Fibroblast of lung (primary cell): ENCODE measurements at regions not wholly inside any gene's neighbourhood (a gene's known extent, or its start where the extent isn't known, plus 50 kb on each side); places are given as distances from the start of the nearest gene placed in this dataset.
"Not testable (repeated sequence)": the region's sequence is repeated elsewhere in the genome, so short reads cannot be mapped to it uniquely, and the experiment has no call there.

ENCODE experiments used
- EZH2 ChIP-seq: IDR thresholded peaks from 2 replicates; pipeline ENCODE4 v1.5.1; 2012; ENCODE audit warnings: low read length, control low read depth, mild to moderate bottlenecking; ENCODE audit errors: missing control alignments
- TF ChIP-seq, protein P1 (sequence below), 2 donors: IDR thresholded peaks in 1 of 2; conservative IDR thresholded peaks in 1 of 2; 1 replicate in 1 of 2; 2 replicates in 1 of 2; pipeline ENCODE4 v1.5.1; 2011 to 2012; ENCODE audit warnings: low read length in 2 of 2, control low read depth in 1 of 2, inconsistent platforms in 1 of 2, low read depth in 1 of 2, mild to moderate bottlenecking in 1 of 2

DNA sequence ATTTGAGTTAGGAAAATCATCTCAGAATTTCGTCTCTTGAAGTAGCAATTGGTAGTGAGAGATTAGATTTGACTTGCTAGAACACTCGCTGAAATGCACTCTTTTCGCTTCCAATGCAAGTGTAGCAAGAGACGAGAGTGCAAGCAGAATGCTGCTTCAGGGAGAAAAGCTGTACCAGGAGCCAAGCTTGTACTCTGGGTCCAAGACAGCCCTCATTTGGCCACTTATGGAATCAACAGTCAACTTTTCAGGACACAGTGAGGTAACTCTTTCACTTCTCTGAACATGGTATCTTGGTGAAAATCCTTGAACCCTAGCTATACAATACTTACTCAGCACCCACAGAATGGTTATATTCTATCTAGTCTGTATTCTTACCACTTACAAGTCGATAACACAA, 107.6 kb upstream of the TERB2 start:
- TF ChIP-seq, protein P1, sequence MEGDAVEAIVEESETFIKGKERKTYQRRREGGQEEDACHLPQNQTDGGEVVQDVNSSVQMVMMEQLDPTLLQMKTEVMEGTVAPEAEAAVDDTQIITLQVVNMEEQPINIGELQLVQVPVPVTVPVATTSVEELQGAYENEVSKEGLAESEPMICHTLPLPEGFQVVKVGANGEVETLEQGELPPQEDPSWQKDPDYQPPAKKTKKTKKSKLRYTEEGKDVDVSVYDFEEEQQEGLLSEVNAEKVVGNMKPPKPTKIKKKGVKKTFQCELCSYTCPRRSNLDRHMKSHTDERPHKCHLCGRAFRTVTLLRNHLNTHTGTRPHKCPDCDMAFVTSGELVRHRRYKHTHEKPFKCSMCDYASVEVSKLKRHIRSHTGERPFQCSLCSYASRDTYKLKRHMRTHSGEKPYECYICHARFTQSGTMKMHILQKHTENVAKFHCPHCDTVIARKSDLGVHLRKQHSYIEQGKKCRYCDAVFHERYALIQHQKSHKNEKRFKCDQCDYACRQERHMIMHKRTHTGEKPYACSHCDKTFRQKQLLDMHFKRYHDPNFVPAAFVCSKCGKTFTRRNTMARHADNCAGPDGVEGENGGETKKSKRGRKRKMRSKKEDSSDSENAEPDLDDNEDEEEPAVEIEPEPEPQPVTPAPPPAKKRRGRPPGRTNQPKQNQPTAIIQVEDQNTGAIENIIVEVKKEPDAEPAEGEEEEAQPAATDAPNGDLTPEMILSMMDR (conservative IDR thresholded peaks at IDR 0.05 in 1 of 2, IDR thresholded peaks at IDR 0.05 in 1 of 2; ENCODE audit: low read depth in 1 of 2, low read length in 2 of 2) = not testable (repeated sequence)
- TF ChIP-seq EZH2 = not testable (repeated sequence)
